ENCODE measurements at regions not wholly inside any gene's neighbourhood (a gene's known extent, or its start where the extent isn't known, plus 50 kb on each side); places are given as distances from the start of the nearest gene placed in this dataset.
A peak's percentile ranks its signal among the peaks of the same experiment; 100 is the strongest.

DNA sequence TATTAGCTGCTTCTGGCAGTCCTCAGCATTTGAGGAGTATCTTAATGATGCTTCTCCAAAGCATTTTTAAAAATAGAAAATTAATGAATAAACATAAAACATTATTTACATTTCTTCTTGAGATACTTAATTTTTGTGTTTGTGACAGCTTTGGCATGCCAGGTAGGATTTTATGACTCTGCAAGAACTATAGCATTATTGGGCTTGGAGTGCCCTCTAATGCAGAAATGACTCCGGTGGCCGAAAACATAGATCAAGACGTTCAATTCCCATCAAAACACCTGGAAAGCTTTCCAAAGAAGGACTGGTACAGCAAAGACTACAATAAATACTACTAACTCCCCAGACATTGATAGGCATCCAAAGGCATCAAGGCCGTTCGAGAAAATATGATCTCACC lies 366.4 kb upstream of the CXADR start:
- no peak for ATAC-seq
- H3K27ac Mint-ChIP-seq, result no peak overlapping the region

More for the DNA sequence above, 366.4 kb upstream of the CXADR start:
- Mint-ChIP-seq H3K4me3 (no peak overlapping the region), H3K36me3 (ENCODE audit: low read depth) (no peaks in the 10 kb centered on the region), H3K27me3 (ENCODE audit: insufficient read depth, low read depth, poor library complexity) (no peaks in the 10 kb centered on the region), H3K4me1 (no peaks in the 10 kb centered on the region), H3K9me3 (peaks cover 2% of the 10 kb centered on the region; the same call in 2 of the 3 replicates)
- Histone ChIP-seq H3K27ac (ENCODE audit: low read depth) (no peak overlapping the region), H2AFZ (no peak overlapping the region), H3K4me1 (ENCODE audit: insufficient read depth) (no peaks in the 10 kb centered on the region), H4K20me1 (replicated peaks; ENCODE audit: insufficient read depth) (no peaks in the 10 kb centered on the region), H3K4me2 (no peak overlapping the region), H3K27me3 (ENCODE audit: insufficient read depth) (no peaks in the 10 kb centered on the region), H3K36me3 (ENCODE audit: insufficient read depth) (no peaks in the 10 kb centered on the region), H3F3A (replicated peaks; ENCODE audit: low read depth) (no peaks in the 10 kb centered on the region), H3K9me2 (ENCODE audit: insufficient read depth) (peaks cover 4% of the 10 kb centered on the region), H3K79me2 (replicated peaks; ENCODE audit: insufficient read depth) (no peaks in the 10 kb centered on the region), H3K4me3 (no peak overlapping the region)
- peak; percentile 36 for DNase-seq (ENCODE audit: low spot score)
- TF ChIP-seq EZH2 (IDR thresholded peaks at IDR 0.05; ENCODE audit: low read depth, unreplicated experiment), result no peak
- TF ChIP-seq, protein P1, sequence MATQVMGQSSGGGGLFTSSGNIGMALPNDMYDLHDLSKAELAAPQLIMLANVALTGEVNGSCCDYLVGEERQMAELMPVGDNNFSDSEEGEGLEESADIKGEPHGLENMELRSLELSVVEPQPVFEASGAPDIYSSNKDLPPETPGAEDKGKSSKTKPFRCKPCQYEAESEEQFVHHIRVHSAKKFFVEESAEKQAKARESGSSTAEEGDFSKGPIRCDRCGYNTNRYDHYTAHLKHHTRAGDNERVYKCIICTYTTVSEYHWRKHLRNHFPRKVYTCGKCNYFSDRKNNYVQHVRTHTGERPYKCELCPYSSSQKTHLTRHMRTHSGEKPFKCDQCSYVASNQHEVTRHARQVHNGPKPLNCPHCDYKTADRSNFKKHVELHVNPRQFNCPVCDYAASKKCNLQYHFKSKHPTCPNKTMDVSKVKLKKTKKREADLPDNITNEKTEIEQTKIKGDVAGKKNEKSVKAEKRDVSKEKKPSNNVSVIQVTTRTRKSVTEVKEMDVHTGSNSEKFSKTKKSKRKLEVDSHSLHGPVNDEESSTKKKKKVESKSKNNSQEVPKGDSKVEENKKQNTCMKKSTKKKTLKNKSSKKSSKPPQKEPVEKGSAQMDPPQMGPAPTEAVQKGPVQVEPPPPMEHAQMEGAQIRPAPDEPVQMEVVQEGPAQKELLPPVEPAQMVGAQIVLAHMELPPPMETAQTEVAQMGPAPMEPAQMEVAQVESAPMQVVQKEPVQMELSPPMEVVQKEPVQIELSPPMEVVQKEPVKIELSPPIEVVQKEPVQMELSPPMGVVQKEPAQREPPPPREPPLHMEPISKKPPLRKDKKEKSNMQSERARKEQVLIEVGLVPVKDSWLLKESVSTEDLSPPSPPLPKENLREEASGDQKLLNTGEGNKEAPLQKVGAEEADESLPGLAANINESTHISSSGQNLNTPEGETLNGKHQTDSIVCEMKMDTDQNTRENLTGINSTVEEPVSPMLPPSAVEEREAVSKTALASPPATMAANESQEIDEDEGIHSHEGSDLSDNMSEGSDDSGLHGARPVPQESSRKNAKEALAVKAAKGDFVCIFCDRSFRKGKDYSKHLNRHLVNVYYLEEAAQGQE (IDR thresholded peaks at IDR 0.05; ENCODE audit: unreplicated experiment), result no peak
- TF ChIP-seq JUNB (IDR thresholded peaks at IDR 0.05; ENCODE audit: unreplicated experiment), result no peak
- no peak for TF ChIP-seq CREB1 (CRISPR knock-in tag; IDR thresholded peaks at IDR 0.05; ENCODE audit: low read depth)
- no peak for TF ChIP-seq ETS1 (IDR thresholded peaks at IDR 0.05)
- TF ChIP-seq, protein P2, sequence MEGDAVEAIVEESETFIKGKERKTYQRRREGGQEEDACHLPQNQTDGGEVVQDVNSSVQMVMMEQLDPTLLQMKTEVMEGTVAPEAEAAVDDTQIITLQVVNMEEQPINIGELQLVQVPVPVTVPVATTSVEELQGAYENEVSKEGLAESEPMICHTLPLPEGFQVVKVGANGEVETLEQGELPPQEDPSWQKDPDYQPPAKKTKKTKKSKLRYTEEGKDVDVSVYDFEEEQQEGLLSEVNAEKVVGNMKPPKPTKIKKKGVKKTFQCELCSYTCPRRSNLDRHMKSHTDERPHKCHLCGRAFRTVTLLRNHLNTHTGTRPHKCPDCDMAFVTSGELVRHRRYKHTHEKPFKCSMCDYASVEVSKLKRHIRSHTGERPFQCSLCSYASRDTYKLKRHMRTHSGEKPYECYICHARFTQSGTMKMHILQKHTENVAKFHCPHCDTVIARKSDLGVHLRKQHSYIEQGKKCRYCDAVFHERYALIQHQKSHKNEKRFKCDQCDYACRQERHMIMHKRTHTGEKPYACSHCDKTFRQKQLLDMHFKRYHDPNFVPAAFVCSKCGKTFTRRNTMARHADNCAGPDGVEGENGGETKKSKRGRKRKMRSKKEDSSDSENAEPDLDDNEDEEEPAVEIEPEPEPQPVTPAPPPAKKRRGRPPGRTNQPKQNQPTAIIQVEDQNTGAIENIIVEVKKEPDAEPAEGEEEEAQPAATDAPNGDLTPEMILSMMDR (conservative IDR thresholded peaks at IDR 0.05; ENCODE audit: low read depth in 2 of 2), result peak; percentile 49 to 62
- TF ChIP-seq POLR2AphosphoS5 (IDR thresholded peaks at IDR 0.05; ENCODE audit: low read depth), result no peak
- TF ChIP-seq ZNF114 (CRISPR knock-in tag; IDR thresholded peaks at IDR 0.05), result no peak
- no peak for TF ChIP-seq ZNF462 (CRISPR knock-in tag; IDR thresholded peaks at IDR 0.05)

All from GM23338 (cell line).